ENCODE measurements at regions not wholly inside any gene's neighbourhood (a gene's known extent, or its start where the extent isn't known, plus 50 kb on each side); places are given as distances from the start of the nearest gene placed in this dataset.
"Not testable (repeated sequence)": the region's sequence is repeated elsewhere in the genome, so short reads cannot be mapped to it uniquely, and the experiment has no call there.

- not testable (repeated sequence) for H3K4me1 Mint-ChIP-seq (ENCODE audit: unreplicated experiment); H3K4me3 Mint-ChIP-seq; DNase-seq (ENCODE audit: extremely low spot score, unreplicated experiment); H3K27me3 Mint-ChIP-seq; H3K27ac Mint-ChIP-seq; H3K36me3 Mint-ChIP-seq; H3K9me3 Mint-ChIP-seq
Observed at GRCh38 chr16:33583702-33584101, 124.3 kb downstream of the TP53TG3F start.

- H3K36me3 Mint-ChIP-seq; H3K4me3 Mint-ChIP-seq; H3K27me3 Mint-ChIP-seq; H3K27ac Mint-ChIP-seq; H3K9me3 Mint-ChIP-seq; H3K4me1 Mint-ChIP-seq (ENCODE audit: unreplicated experiment); DNase-seq (ENCODE audit: extremely low spot score, unreplicated experiment): not testable (repeated sequence)
Observed at GRCh38 chr16:33588589-33588988, 129.2 kb downstream of the TP53TG3F start.

GRCh38 chr16:33593344-33593743 is 133.9 kb downstream of the TP53TG3F start:
- not testable (repeated sequence) for H3K27ac Mint-ChIP-seq; H3K4me3 Mint-ChIP-seq; H3K9me3 Mint-ChIP-seq; H3K36me3 Mint-ChIP-seq; H3K27me3 Mint-ChIP-seq; DNase-seq (ENCODE audit: extremely low spot score, unreplicated experiment); H3K4me1 Mint-ChIP-seq (ENCODE audit: unreplicated experiment)

GRCh38 chr16:33595074-33595473 is 135.7 kb downstream of the TP53TG3F start:
- H3K27ac Mint-ChIP-seq; H3K36me3 Mint-ChIP-seq; H3K9me3 Mint-ChIP-seq; H3K27me3 Mint-ChIP-seq; DNase-seq (ENCODE audit: extremely low spot score, unreplicated experiment); H3K4me1 Mint-ChIP-seq (ENCODE audit: unreplicated experiment); H3K4me3 Mint-ChIP-seq: not testable (repeated sequence)

- not testable (repeated sequence) for H3K4me1 Mint-ChIP-seq (ENCODE audit: unreplicated experiment); DNase-seq (ENCODE audit: extremely low spot score, unreplicated experiment); H3K27me3 Mint-ChIP-seq; H3K27ac Mint-ChIP-seq; H3K9me3 Mint-ChIP-seq; H3K4me3 Mint-ChIP-seq; H3K36me3 Mint-ChIP-seq
Observed at GRCh38 chr16:33601029-33601428, 141.6 kb downstream of the TP53TG3F start.

- not testable (repeated sequence) for H3K9me3 Mint-ChIP-seq; DNase-seq (ENCODE audit: extremely low spot score, unreplicated experiment); H3K4me3 Mint-ChIP-seq; H3K27ac Mint-ChIP-seq; H3K4me1 Mint-ChIP-seq (ENCODE audit: unreplicated experiment); H3K27me3 Mint-ChIP-seq; H3K36me3 Mint-ChIP-seq
Observed at GRCh38 chr16:33623535-33624077, 164.2 kb downstream of the TP53TG3F start.

- not testable (repeated sequence) for DNase-seq (ENCODE audit: extremely low spot score, unreplicated experiment); H3K4me3 Mint-ChIP-seq; H3K27me3 Mint-ChIP-seq; H3K36me3 Mint-ChIP-seq; H3K9me3 Mint-ChIP-seq; H3K27ac Mint-ChIP-seq; H3K4me1 Mint-ChIP-seq (ENCODE audit: unreplicated experiment)
Observed at GRCh38 chr16:33628895-33629294, 169.5 kb downstream of the TP53TG3F start.

GRCh38 chr16:33631713-33632112 is 172.3 kb downstream of the TP53TG3F start:
- H3K27ac Mint-ChIP-seq; H3K4me1 Mint-ChIP-seq (ENCODE audit: unreplicated experiment); H3K9me3 Mint-ChIP-seq; DNase-seq (ENCODE audit: extremely low spot score, unreplicated experiment); H3K27me3 Mint-ChIP-seq; H3K36me3 Mint-ChIP-seq; H3K4me3 Mint-ChIP-seq: not testable (repeated sequence)

GRCh38 chr16:33634057-33634456 is 174.6 kb downstream of the TP53TG3F start:
- not testable (repeated sequence) for DNase-seq (ENCODE audit: extremely low spot score, unreplicated experiment); H3K27me3 Mint-ChIP-seq; H3K4me3 Mint-ChIP-seq; H3K4me1 Mint-ChIP-seq (ENCODE audit: unreplicated experiment); H3K36me3 Mint-ChIP-seq; H3K9me3 Mint-ChIP-seq; H3K27ac Mint-ChIP-seq

GRCh38 chr16:33636760-33637159 is 177.3 kb downstream of the TP53TG3F start:
- not testable (repeated sequence) for H3K9me3 Mint-ChIP-seq; H3K36me3 Mint-ChIP-seq; H3K4me1 Mint-ChIP-seq (ENCODE audit: unreplicated experiment); H3K27ac Mint-ChIP-seq; H3K4me3 Mint-ChIP-seq; DNase-seq (ENCODE audit: extremely low spot score, unreplicated experiment); H3K27me3 Mint-ChIP-seq

- DNase-seq (ENCODE audit: extremely low spot score, unreplicated experiment); H3K36me3 Mint-ChIP-seq; H3K9me3 Mint-ChIP-seq; H3K27ac Mint-ChIP-seq; H3K4me3 Mint-ChIP-seq; H3K4me1 Mint-ChIP-seq (ENCODE audit: unreplicated experiment); H3K27me3 Mint-ChIP-seq: not testable (repeated sequence)
Observed at GRCh38 chr16:33643270-33643669, 183.9 kb downstream of the TP53TG3F start.

- DNase-seq (ENCODE audit: extremely low spot score, unreplicated experiment); H3K4me1 Mint-ChIP-seq (ENCODE audit: unreplicated experiment); H3K4me3 Mint-ChIP-seq; H3K27me3 Mint-ChIP-seq; H3K36me3 Mint-ChIP-seq; H3K27ac Mint-ChIP-seq; H3K9me3 Mint-ChIP-seq: not testable (repeated sequence)
Observed at GRCh38 chr16:33643698-33644381, 184.4 kb downstream of the TP53TG3F start.

- not testable (repeated sequence) for H3K36me3 Mint-ChIP-seq; H3K9me3 Mint-ChIP-seq; DNase-seq (ENCODE audit: extremely low spot score, unreplicated experiment); H3K4me1 Mint-ChIP-seq (ENCODE audit: unreplicated experiment); H3K4me3 Mint-ChIP-seq; H3K27ac Mint-ChIP-seq; H3K27me3 Mint-ChIP-seq
Observed at GRCh38 chr16:33646386-33646785, 187.0 kb downstream of the TP53TG3F start.

- not testable (repeated sequence) for H3K4me1 Mint-ChIP-seq (ENCODE audit: unreplicated experiment); DNase-seq (ENCODE audit: extremely low spot score, unreplicated experiment); H3K27me3 Mint-ChIP-seq; H3K4me3 Mint-ChIP-seq; H3K27ac Mint-ChIP-seq; H3K36me3 Mint-ChIP-seq; H3K9me3 Mint-ChIP-seq
Observed at GRCh38 chr16:33655756-33656155, 196.3 kb downstream of the TP53TG3F start.

GRCh38 chr16:33656394-33656793 is 197.0 kb downstream of the TP53TG3F start:
- H3K27me3 Mint-ChIP-seq; DNase-seq (ENCODE audit: extremely low spot score, unreplicated experiment); H3K4me1 Mint-ChIP-seq (ENCODE audit: unreplicated experiment); H3K9me3 Mint-ChIP-seq; H3K27ac Mint-ChIP-seq; H3K36me3 Mint-ChIP-seq; H3K4me3 Mint-ChIP-seq: not testable (repeated sequence)
